ENCODE measurements at regions not wholly inside any gene's neighbourhood (a gene's known extent, or its start where the extent isn't known, plus 50 kb on each side); places are given as distances from the start of the nearest gene placed in this dataset.
"Not testable (repeated sequence)": the region's sequence is repeated elsewhere in the genome, so short reads cannot be mapped to it uniquely, and the experiment has no call there.

DNA sequence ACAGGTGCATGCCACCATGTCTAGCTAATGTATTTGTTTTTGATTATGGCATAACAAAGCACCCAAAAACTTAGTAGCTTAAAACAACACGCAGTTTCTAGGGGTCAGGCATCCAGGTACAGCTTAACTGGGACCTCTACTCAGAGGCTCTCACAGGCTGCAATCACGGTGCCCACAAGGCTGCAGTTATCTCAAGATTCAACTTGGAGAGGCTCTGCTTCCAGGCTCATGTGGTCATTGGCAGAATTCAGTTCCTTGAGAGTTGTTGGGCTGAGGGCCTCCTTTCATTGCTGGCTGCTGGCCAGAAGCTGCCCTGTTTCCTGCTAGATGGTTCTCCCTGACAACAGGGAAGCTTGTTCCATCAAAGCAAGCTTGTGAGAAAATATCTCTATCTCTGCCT, 348.1 kb downstream of the NPIPA7 start:
- TF ChIP-seq, protein P1, sequence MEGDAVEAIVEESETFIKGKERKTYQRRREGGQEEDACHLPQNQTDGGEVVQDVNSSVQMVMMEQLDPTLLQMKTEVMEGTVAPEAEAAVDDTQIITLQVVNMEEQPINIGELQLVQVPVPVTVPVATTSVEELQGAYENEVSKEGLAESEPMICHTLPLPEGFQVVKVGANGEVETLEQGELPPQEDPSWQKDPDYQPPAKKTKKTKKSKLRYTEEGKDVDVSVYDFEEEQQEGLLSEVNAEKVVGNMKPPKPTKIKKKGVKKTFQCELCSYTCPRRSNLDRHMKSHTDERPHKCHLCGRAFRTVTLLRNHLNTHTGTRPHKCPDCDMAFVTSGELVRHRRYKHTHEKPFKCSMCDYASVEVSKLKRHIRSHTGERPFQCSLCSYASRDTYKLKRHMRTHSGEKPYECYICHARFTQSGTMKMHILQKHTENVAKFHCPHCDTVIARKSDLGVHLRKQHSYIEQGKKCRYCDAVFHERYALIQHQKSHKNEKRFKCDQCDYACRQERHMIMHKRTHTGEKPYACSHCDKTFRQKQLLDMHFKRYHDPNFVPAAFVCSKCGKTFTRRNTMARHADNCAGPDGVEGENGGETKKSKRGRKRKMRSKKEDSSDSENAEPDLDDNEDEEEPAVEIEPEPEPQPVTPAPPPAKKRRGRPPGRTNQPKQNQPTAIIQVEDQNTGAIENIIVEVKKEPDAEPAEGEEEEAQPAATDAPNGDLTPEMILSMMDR (conservative IDR thresholded peaks at IDR 0.05; ENCODE audit: low read depth, low read length) = not testable (repeated sequence)
- TF ChIP-seq EZH2 (IDR thresholded peaks at IDR 0.05; ENCODE audit: low read length, unreplicated experiment) = not testable (repeated sequence)
